MG63 (cell line): ENCODE measurements at regions not wholly inside any gene's neighbourhood (a gene's known extent, or its start where the extent isn't known, plus 50 kb on each side); places are given as distances from the start of the nearest gene placed in this dataset.
"Not testable (repeated sequence)": the region's sequence is repeated elsewhere in the genome, so short reads cannot be mapped to it uniquely, and the experiment has no call there.

ENCODE experiments used
- DNase-seq: peaks from one replicate; pipeline ENCODE4 v3.0.0-alpha.2; 2020
- H3K27me3 ChIP-seq: fragments of 250-450 bp; sonication (Bioruptor Pico); 2 replicates; pipeline ENCODE4 v1.5.1; 2020; ENCODE audit warnings: mild to moderate bottlenecking, moderate library complexity
- H3K36me3 ChIP-seq: fragments of 250-450 bp; sonication (Bioruptor Pico); 2 replicates; pipeline ENCODE4 v1.5.1; 2020; ENCODE audit warnings: mild to moderate bottlenecking, moderate library complexity
- H3K4me3 ChIP-seq: fragments of 250-450 bp; sonication (Bioruptor Pico); 2 replicates; pipeline ENCODE4 v1.5.1; 2020; ENCODE audit warnings: mild to moderate bottlenecking, moderate library complexity
- H3K9me3 ChIP-seq: fragments of 250-450 bp; sonication (Bioruptor Pico); 2 replicates; pipeline ENCODE4 v1.5.1; 2020; ENCODE audit warnings: mild to moderate bottlenecking, moderate library complexity

DNA sequence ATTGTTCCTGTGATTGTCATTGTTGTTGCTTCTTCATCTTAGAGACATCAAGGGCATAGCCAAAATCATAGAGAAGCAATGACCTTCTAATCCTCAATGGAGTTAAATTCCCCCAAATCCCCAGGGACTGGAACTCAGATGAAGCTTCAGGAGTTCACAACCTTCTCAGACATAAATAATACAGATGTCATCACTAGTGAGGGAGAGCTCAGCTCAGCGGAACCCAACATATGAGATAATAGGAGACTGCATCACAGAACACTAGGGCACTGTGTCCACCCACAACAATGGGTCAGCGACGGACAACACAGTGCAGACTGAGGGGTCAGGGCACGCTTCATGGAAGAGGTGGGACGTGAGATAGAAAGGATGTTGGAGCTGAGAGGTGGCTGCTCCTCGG is 1290.4 kb upstream of the TMEM132C start:
- no peak overlapping the region for H3K4me3 ChIP-seq
- no peak for DNase-seq
- H3K36me3 ChIP-seq, result no peaks in the 10 kb centered on the region
- H3K9me3 ChIP-seq, result no peaks in the 10 kb centered on the region
- H3K27me3 ChIP-seq, result no peaks in the 10 kb centered on the region

DNA sequence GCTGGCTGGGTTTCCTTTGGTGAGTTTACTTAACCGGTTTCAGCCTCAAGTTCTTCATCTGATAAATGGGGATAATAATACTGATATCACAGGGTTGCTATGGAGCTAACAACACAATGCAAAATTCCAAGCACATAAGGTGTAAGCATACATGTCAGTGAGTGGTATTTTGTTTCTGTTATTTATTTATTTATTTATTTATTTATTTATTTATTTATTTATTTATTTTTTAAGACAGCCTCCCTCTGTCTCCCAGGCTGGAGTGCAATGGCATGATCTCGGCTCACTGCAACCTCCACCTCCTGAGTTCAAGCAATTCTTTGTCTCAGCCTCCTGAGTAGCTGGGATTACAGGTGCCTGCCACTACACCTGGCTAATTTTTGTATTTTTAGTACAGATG is 1287.4 kb upstream of the TMEM132C start:
- not testable (repeated sequence) for H3K9me3 ChIP-seq, H3K36me3 ChIP-seq, DNase-seq, H3K27me3 ChIP-seq, H3K4me3 ChIP-seq

DNA sequence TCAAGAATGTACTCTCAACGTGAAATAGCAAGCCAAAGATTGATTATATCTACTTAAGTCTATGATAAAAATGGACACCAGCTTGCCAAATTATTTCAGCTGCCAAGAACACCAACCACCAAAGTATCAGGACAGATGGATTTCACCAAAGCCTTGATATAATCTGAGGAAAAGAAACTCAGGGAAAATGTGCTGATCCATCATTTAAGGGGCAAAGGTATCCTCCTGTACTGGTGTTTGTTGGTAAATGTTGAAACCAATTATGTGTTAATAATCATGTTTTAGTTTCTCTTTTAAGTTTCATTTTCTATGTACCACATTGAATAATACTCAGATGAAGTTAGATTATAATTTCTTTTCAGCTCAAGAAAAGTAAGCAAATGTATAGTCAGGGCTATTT is 1284.3 kb upstream of the TMEM132C start:
- no peaks in the 10 kb centered on the region; the same call in 1 of the 2 replicates for H3K9me3 ChIP-seq
- no peak for DNase-seq
- no peaks in the 10 kb centered on the region for H3K36me3 ChIP-seq
- H3K27me3 ChIP-seq, result no peaks in the 10 kb centered on the region
- no peak overlapping the region for H3K4me3 ChIP-seq

DNA sequence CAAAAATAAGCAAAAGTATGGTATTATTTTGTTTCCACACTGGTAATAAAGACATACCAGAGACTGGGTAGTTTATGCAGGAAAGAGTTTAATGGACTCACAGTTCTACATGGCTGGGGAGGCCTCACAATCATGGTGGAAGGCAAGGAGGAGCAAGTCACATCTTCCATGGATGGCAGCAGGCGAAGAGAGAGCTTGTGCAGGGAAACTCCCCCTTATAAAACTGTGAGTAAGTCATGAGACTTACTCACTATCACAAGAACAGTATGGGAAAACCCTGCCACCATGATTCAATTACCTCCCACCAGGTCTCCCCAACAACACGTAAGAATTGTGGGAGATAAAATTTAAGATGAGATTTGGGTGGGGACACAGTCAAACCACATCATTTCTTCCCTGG is 1283.2 kb upstream of the TMEM132C start:
- not testable (repeated sequence) for H3K4me3 ChIP-seq, DNase-seq, H3K36me3 ChIP-seq, H3K9me3 ChIP-seq, H3K27me3 ChIP-seq

DNA sequence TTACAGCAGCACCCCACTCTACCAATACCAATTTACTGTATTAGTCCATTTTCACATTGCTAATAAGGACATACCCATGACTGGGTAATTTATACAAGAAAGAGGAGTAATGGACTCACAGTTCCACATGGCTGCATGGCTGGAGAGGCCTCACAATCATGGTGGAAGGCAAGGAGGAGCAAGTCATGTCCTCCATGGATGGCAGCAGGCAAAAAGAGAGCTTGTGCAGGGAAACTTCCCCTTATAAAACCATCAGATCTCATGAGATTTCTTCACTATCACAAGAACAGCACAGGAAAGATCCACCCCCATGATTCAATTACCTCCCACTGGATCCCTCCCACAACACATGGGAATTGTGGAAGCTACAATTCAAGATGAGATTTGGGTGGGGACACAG is 1281.3 kb upstream of the TMEM132C start:
- H3K27me3 ChIP-seq, H3K9me3 ChIP-seq, H3K4me3 ChIP-seq, DNase-seq, H3K36me3 ChIP-seq: not testable (repeated sequence)

DNA sequence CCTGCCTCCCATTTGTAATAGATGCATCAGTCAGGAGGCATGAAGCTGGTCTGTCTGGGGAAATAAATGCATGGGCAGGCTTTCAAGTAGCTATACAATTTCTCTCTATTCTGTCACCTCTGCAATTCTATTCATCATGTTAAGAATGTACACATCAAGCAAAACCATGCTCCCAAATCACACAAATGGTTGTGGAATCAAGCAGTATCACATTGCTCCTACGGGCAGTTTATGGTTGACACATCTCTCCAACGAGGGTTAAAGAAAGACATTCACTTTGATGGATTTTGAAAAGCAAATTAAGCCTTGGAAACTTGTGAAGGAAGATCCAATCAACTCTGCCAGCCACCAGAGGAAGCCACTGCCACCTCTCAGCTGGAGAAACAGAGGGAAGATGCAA is 1277.4 kb upstream of the TMEM132C start:
- H3K4me3 ChIP-seq, result no peak overlapping the region
- H3K9me3 ChIP-seq, result no peaks in the 10 kb centered on the region; the same call in 1 of the 2 replicates
- no peaks in the 10 kb centered on the region for H3K27me3 ChIP-seq
- no peaks in the 10 kb centered on the region for H3K36me3 ChIP-seq
- no peak for DNase-seq

DNA sequence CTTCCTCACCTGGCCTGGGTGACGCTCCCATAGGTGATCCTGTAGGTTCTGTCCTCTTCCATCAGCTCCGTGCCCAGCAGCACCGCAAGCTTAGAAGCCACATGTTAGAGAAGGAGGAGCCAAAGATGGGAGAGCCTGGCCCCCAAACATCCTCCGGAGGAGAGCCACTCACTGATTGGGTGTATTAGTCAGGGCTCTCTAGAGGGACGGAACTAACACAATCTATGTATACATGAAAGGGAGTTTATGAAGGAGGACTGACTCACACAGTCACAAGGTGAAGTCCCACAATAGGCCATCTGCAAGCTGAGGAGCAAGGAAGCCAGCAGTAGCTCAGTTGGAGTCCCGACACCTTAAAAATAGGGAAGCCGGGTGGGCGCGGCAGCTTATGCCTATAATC is 1273.1 kb upstream of the TMEM132C start:
- Histone ChIP-seq H3K9me3 (no peaks in the 10 kb centered on the region), H3K4me3 (no peak overlapping the region), H3K27me3 (no peaks in the 10 kb centered on the region), H3K36me3 (no peaks in the 10 kb centered on the region)
- no peak for DNase-seq

DNA sequence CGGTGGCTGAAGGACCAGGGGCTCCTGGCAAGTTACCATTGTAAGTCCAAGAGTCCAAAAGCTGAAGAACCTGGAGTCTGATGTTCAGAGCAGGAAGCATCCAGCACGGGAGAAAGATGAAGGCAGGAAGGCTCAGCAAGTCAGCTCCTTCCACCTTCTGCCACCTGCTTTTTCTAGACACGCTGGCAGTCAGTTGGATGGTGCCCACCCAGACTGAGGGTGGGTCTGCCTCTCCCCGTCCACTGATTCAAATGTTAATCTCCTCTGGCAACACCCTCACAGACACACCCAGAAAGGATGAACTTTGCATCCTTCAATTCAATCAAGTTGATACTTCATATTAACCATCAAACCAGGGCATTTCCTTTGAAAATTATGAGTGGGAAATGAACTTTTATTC is 1272.4 kb upstream of the TMEM132C start:
- H3K9me3 ChIP-seq, result no peaks in the 10 kb centered on the region
- H3K4me3 ChIP-seq, result no peak overlapping the region
- H3K27me3 ChIP-seq, result no peaks in the 10 kb centered on the region
- DNase-seq, result no peak
- H3K36me3 ChIP-seq, result no peaks in the 10 kb centered on the region

DNA sequence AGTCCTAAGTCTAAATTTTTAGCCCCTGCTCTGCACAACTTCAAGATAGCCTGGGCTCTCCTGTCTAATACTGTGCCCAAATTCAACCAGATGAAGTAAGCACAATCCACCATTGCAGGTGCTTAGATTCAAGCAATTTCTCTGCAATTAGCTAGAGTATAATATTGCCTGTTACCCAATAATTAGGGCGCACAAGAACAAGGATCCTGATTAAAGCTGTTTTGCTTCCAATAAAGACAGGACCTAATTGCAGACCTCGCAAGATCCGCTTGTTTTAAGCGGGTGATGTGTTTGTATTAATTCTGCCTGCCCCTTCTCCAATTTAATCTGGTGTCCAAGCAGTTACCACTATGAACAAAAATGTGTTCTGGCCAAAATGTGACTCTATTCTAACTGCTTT is 1268.9 kb upstream of the TMEM132C start:
- no peaks in the 10 kb centered on the region for H3K27me3 ChIP-seq
- H3K36me3 ChIP-seq, result no peaks in the 10 kb centered on the region
- H3K9me3 ChIP-seq, result no peaks in the 10 kb centered on the region
- H3K4me3 ChIP-seq, result no peak overlapping the region
- no peak for DNase-seq

DNA sequence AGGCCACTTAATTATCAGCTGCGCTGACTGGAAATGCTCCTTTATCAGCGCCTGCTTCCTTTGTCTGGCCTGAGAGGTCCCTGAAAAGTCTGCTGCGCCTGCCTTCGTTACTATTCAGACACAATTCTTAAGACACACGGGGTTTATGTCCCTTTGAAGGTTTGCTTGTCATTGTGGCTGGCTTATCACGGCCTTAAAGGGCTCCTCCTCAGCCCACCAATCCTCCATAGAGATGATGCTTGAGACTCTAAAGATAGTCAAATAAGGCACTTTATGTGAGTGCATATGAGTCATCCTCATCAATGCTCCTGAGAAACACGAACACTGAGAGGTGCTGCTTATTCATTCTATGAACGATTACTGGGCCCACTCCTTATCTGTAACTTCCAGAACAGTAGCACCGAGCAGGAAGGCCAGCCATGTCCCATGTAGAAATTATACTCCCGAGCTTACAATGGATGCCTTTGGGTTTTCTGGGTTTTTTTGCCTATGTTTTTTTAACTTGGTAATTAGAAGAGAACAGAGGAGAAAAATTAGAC is 1268.2 kb upstream of the TMEM132C start:
- Histone ChIP-seq H3K9me3 (no peaks in the 10 kb centered on the region), H3K36me3 (no peaks in the 10 kb centered on the region), H3K27me3 (no peaks in the 10 kb centered on the region), H3K4me3 (no peak overlapping the region)
- DNase-seq, result no peak

DNA sequence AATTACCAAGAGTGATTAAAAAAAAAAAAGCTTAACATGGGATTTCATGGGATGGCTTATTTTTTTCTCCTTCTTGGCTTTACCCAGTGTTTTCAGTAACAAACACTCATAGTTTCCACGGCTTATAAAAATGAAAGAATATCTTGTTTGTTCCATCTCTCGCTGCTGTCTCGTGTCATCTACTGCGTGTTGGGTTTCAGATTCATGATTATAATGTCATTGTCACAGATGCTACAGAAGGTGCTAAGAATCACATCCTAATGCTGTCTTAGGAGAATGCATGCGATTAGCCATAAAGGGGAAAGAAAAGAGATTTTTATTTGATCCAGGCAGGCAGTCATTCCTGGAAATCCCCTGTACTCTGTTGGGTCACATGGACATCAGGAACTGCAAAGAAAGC is 1267.6 kb upstream of the TMEM132C start:
- Histone ChIP-seq H3K9me3 (no peaks in the 10 kb centered on the region), H3K27me3 (no peaks in the 10 kb centered on the region), H3K4me3 (no peak overlapping the region), H3K36me3 (no peaks in the 10 kb centered on the region)
- DNase-seq, result no peak

DNA sequence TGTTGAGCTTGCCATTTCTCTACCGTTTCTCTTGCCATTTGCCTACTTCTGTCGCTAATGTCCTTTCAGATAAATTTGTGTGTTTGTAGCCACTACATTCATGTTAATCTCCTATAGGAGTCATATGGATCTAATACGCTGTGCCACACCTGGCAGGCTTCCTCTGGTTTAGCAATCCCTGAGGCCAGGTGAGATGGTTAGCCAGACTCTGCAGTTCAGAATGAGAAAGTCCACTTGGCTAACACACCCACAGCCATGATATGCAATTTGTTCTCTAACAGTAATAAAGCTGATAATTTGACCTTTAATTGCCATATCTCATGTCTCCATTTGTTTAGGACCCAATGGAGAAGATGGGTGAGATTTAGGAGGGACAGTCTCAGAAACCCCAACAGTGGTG is 1261.6 kb upstream of the TMEM132C start:
- no peaks in the 10 kb centered on the region for H3K36me3 ChIP-seq
- no peaks in the 10 kb centered on the region for H3K27me3 ChIP-seq
- H3K4me3 ChIP-seq, result no peak overlapping the region
- no peak for DNase-seq
- no peaks in the 10 kb centered on the region for H3K9me3 ChIP-seq

DNA sequence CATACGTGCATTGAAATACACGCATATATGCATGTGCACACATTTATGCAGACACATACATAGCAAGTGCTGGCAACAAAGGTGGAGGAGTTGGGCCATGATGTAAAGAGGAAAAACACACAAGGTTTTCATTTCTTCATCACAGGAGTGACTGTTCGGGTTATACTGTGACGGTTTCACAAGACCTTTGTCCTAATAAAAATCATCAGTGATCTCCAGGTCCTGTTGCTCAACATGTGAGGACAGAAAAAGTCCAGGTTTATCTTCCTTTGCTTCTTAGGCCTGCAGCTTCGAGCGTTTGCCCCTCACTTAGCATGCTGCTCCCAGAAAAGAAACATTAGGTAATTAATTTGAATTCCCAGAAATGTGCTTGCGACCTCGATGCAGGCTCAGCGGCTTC is 1260.0 kb upstream of the TMEM132C start:
- Histone ChIP-seq H3K36me3 (no peaks in the 10 kb centered on the region), H3K27me3 (no peaks in the 10 kb centered on the region), H3K4me3 (no peak overlapping the region), H3K9me3 (no peaks in the 10 kb centered on the region)
- no peak for DNase-seq

DNA sequence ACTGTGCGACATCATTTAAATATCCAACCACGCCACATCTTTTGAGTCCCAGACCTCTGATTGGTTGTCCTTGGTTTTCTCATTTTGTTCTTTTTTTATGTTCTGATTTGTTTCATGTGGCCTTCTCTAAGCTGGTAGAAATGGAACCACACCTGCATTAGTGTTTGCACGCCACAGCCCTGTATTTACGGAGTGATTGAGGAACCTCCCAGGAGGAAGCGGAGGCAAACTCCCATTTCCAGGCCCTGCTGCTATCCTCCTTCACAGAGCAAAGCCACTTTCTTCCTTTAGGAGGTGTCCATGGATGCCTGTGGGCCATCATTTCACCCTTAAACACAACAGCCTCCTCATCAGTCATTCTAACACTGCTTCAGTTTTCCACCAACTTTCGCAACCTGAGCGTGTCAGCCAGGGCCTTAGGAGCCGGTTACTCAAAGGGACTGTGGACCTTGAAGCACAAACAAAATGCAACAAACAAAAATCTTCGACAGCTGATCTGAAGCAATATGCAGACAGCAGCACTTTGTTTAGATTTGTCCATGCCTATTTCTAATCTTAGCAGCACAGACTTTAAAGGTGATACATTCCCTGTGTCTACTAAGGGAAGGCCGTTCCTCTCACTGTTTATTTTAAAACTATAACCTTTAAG is 1258.1 kb upstream of the TMEM132C start:
- Histone ChIP-seq H3K36me3 (no peaks in the 10 kb centered on the region), H3K4me3 (no peak overlapping the region), H3K27me3 (no peaks in the 10 kb centered on the region), H3K9me3 (no peaks in the 10 kb centered on the region)
- DNase-seq, result no peak

DNA sequence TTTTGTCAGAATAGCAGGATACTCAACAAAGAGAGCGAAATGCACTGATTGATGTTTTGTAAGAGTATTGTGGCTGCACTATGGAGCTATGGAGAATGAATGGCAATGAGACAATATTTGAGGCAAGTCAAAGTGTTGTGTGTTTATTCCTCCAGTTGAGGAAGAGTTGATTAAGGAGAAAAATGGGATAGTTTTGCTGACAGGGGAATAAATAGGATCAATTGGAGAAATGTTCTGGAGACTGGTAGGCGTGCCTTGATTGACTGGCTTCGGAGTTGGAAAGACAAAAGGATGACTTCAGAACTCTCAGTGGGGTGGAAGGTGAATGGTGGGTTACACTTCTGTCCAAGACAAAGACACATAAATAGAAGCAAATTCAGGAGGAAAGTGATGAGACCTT is 1254.9 kb upstream of the TMEM132C start:
- DNase-seq, result no peak
- Histone ChIP-seq H3K4me3 (no peak overlapping the region), H3K36me3 (no peaks in the 10 kb centered on the region), H3K9me3 (no peaks in the 10 kb centered on the region), H3K27me3 (no peaks in the 10 kb centered on the region)

DNA sequence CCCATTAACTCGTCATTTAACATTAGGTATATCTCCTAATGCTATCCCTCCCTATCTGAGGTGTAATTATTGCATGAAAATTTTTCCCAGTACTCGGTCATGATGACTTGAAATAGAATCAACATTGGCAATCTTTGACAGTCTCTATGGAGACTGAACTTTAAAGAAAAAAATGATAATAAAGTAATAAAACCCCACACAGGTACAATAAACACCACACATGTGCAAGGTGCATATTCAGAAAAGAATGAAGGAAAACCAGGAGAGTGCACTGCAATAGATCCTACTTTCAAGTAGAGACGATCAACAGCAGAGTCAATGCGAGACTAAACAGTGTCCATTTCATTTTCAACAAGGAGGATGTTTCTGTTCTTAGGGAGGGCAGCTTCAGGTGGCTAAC is 1253.8 kb upstream of the TMEM132C start:
- Histone ChIP-seq H3K4me3 (no peak overlapping the region), H3K27me3 (no peaks in the 10 kb centered on the region), H3K36me3 (no peaks in the 10 kb centered on the region), H3K9me3 (no peaks in the 10 kb centered on the region)
- no peak for DNase-seq

DNA sequence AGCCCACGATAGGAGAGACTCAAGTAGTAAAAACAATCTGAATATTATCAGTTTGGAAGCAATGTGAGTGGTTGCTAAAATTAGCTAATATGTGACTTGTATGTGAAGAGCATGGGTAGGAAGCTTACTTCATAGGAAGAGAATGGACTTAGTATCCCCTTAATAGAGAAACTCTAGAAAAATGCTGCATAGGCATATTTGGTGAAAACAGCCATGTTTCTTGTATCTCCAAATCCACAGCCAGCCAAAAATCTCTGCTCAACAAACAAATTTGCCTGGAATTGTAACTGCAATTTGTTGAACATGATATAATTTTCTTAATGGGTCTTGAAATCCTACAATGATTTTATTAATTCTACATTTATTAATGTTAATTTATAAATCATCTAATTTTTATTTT is 1252.9 kb upstream of the TMEM132C start:
- Histone ChIP-seq H3K27me3 (no peaks in the 10 kb centered on the region), H3K4me3 (no peak overlapping the region), H3K9me3 (no peaks in the 10 kb centered on the region), H3K36me3 (no peaks in the 10 kb centered on the region)
- no peak for DNase-seq

DNA sequence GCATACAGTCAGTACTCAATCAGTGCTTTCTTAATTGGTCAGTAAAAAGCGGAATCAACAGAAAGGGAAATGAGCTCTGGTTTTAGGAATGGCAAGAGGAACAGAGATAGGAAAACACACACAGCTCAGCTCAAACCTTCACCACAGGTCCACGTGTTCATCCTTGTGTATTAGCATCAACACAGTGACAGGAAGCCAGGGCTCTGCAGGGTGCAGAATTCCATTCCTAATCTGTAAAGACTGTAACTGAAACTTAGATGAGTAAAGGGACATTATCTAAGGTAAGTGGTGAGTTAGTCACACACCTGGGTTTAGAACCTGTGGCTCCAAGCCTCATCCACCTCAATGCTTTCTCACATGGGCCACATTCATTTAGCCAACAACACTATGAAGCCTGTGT is 1242.2 kb upstream of the TMEM132C start:
- Histone ChIP-seq H3K36me3 (no peaks in the 10 kb centered on the region), H3K9me3 (no peaks in the 10 kb centered on the region), H3K4me3 (no peak overlapping the region), H3K27me3 (no peaks in the 10 kb centered on the region)
- DNase-seq, result no peak

DNA sequence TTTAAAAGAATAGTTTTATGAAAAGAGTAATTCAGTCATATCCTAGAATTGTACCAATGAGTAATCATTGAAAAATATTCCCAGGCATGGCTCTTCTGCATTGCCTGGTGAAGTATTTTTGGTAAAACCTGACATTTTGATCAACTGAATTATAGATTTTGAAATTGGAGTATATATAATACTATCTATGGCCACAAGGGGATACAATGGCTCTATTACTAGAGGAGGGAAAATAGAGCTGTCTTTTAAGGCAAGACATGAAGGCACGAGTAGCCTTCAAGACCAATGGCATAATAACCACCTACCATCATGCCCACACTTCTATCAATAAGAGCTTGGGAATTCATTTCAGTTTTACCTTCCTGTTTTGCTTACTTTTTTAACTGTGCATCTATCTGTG is 1241.4 kb upstream of the TMEM132C start:
- Histone ChIP-seq H3K4me3 (no peak overlapping the region), H3K36me3 (no peaks in the 10 kb centered on the region), H3K27me3 (no peaks in the 10 kb centered on the region), H3K9me3 (no peaks in the 10 kb centered on the region)
- no peak for DNase-seq
